Neutrophil (primary cell): ENCODE measurements at regions not wholly inside any gene's neighbourhood (a gene's known extent, or its start where the extent isn't known, plus 50 kb on each side); places are given as distances from the start of the nearest gene placed in this dataset.

ENCODE experiments used
- H3K27ac ChIP-seq: fragments of 200-600 bp; sonication (generic); 2 replicates; pipeline ENCODE4 v1.5.1; 2016; ENCODE audit warnings: mild to moderate bottlenecking, moderate library complexity
- H3K27me3 ChIP-seq: fragments of 200-600 bp; sonication (generic); 2 replicates; pipeline ENCODE4 v1.6.0; 2016; ENCODE audit warnings: mild to moderate bottlenecking
- H3K36me3 ChIP-seq: fragments of 200-600 bp; sonication (generic); 2 replicates; pipeline ENCODE4 v1.5.1; 2017
- H3K4me1 ChIP-seq, 2 experiments: fragments of 200-600 bp in 1 of 2; sonication (generic) in 1 of 2; 1 replicate in 1 of 2; 2 replicates in 1 of 2; pipeline versions ENCODE4 v1.5.1 to v1.6.1; 2013 to 2016; ENCODE audit warnings: low read depth in 1 of 2, low read length in 1 of 2, mild to moderate bottlenecking in 1 of 2, moderate library complexity in 1 of 2; ENCODE audit not compliant: control insufficient read depth in 1 of 2, insufficient read depth in 1 of 2
- H3K4me3 ChIP-seq, 2 experiments: fragments of 200-600 bp in 1 of 2; sonication (generic) in 1 of 2; 1 replicate in 1 of 2; 2 replicates in 1 of 2; pipeline ENCODE4 v1.5.1; 2013 to 2016; ENCODE audit warnings: low read depth in 1 of 2, low read length in 1 of 2, mild to moderate bottlenecking in 1 of 2, moderate library complexity in 1 of 2
- H3K9me3 ChIP-seq: fragments of 200-600 bp; sonication (generic); 2 replicates; pipeline ENCODE4 v1.5.1; 2016
- CTCF ChIP-seq: fragments of 200-600 bp; sonication (generic); IDR thresholded peaks from 2 replicates; pipeline ENCODE4 v1.5.1; 2016; ENCODE audit warnings: antibody characterized with exemption

DNA sequence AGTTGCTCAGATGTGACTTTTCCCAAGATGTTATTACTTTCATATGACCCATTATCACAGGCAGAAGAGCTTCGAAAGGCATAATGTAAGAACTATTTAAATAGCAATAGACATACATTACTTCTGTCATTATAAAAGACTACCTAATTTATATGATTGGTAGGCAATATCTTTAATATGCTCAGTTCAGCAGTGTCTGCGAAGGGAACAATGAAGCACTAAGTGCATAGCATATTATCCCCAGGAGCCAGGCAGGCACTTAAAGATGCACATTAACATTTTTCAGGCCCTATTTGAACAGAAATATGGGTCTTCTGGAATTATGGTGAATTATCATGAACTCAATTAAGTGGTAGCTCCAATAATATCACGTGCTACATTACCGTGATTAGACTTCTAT is 217.8 kb downstream of the EPM2A start:
- H3K4me1 ChIP-seq = no peaks in the 10 kb centered on the region

GRCh38 chr6:145525038-145525437 is 210.3 kb downstream of the EPM2A start:
- no peaks in the 10 kb centered on the region for H3K4me1 ChIP-seq
- TF ChIP-seq CTCF = no peak
- no peak overlapping the region for H3K27ac ChIP-seq
- no peak overlapping the region for H3K4me3 ChIP-seq
- no peaks in the 10 kb centered on the region for H3K9me3 ChIP-seq
- no peaks in the 10 kb centered on the region for H3K36me3 ChIP-seq
- no peaks in the 10 kb centered on the region for H3K27me3 ChIP-seq

More for the DNA sequence above, 217.8 kb downstream of the EPM2A start:
- H3K36me3 ChIP-seq = no peaks in the 10 kb centered on the region
- H3K9me3 ChIP-seq = no peaks in the 10 kb centered on the region
- H3K27me3 ChIP-seq = no peaks in the 10 kb centered on the region
- no peak for TF ChIP-seq CTCF
- no peak overlapping the region for H3K4me3 ChIP-seq
- no peak overlapping the region for H3K27ac ChIP-seq

- H3K27ac ChIP-seq = no peak overlapping the region
- TF ChIP-seq CTCF = no peak
These were observed 205.7 kb downstream of the EPM2A start for GRCh38 chr6:145529582-145529981.

GRCh38 chr6:145530454-145530853 is 204.9 kb downstream of the EPM2A start:
- TF ChIP-seq CTCF = no peak
- no peak overlapping the region for H3K4me3 ChIP-seq
- H3K4me1 ChIP-seq = no peaks in the 10 kb centered on the region
- H3K9me3 ChIP-seq = no peaks in the 10 kb centered on the region
- H3K27me3 ChIP-seq = peaks cover 13% of the 10 kb centered on the region
- H3K36me3 ChIP-seq = no peaks in the 10 kb centered on the region
- H3K27ac ChIP-seq = no peak overlapping the region

More at GRCh38 chr6:145529582-145529981, 205.7 kb downstream of the EPM2A start:
- peaks cover 13% of the 10 kb centered on the region for H3K27me3 ChIP-seq
- no peaks in the 10 kb centered on the region for H3K4me1 ChIP-seq
- no peaks in the 10 kb centered on the region for H3K36me3 ChIP-seq
- H3K9me3 ChIP-seq = no peaks in the 10 kb centered on the region
- no peak overlapping the region for H3K4me3 ChIP-seq

- no peak for TF ChIP-seq CTCF
- no peaks in the 10 kb centered on the region for H3K4me1 ChIP-seq
- H3K27me3 ChIP-seq = peaks cover 13% of the 10 kb centered on the region
- no peak overlapping the region for H3K4me3 ChIP-seq
- H3K9me3 ChIP-seq = no peaks in the 10 kb centered on the region
- H3K27ac ChIP-seq = no peak overlapping the region
- no peaks in the 10 kb centered on the region for H3K36me3 ChIP-seq
These were observed 204.3 kb downstream of the EPM2A start for GRCh38 chr6:145531032-145531431.

DNA sequence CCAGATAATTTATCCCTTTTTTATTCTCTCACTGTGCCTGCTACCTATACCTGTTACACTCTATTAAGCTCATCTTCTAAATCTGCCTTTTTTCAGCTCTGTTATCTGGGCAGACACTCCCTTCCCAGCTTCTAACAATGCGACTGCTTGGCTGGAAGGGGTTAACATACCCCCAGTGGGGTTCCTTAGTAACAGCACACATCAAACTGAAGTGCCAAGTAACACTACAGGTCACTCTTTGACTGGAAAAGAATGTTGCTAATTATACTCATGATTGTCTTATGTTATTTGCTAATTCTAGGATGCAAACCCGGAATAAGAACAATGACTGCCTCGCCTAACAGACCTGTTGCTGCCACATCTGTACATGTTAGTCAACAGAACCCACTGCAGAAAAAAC is 203.5 kb downstream of the EPM2A start:
- Histone ChIP-seq H3K36me3 (no peaks in the 10 kb centered on the region), H3K4me3 (no peak overlapping the region), H3K27ac (no peak overlapping the region), H3K27me3 (peaks cover 13% of the 10 kb centered on the region), H3K4me1 (no peaks in the 10 kb centered on the region), H3K9me3 (no peaks in the 10 kb centered on the region)
- no peak for TF ChIP-seq CTCF
